Mammary epithelial cell (primary cell): ENCODE measurements at regions not wholly inside any gene's neighbourhood (a gene's known extent, or its start where the extent isn't known, plus 50 kb on each side); places are given as distances from the start of the nearest gene placed in this dataset.

ENCODE experiments used
- EZH2 ChIP-seq: IDR thresholded peaks from 2 replicates; pipeline ENCODE4 v1.6.1; 2012; ENCODE audit warnings: low read length, inconsistent platforms, borderline replicate concordance
- TF ChIP-seq, protein P1 (sequence below), 2 donors: IDR thresholded peaks in 1 of 2; conservative IDR thresholded peaks in 1 of 2; 2 replicates each; pipeline ENCODE4 v1.5.1; 2011 to 2012; ENCODE audit warnings: inconsistent platforms in 2 of 2, low read length in 2 of 2, mild to moderate bottlenecking in 2 of 2, control low read depth in 1 of 2, low read depth in 1 of 2; ENCODE audit not compliant: insufficient read depth in 1 of 2; ENCODE audit errors: extremely low read depth in 1 of 2

DNA sequence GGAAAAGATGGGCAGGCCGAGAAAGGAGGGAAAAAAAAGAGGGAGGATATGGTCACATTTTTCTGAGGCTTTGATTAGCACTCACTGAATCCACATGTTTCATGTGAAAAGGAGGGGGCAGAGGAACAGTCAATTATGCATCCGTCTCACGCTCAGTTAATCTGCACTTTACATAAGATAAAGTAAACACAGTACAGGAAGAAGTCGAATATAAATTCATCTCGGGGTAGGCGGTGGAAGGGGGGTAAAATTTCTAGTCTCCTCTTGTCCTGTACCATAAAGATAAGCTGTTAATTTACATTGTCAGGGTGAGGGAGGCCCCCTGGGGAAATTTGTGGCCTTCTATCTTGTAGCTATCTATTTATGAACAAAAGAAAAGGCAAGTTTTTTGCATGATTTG lies 73.1 kb upstream of the CES5A start:
- TF ChIP-seq EZH2, result no peak
- TF ChIP-seq, protein P1, sequence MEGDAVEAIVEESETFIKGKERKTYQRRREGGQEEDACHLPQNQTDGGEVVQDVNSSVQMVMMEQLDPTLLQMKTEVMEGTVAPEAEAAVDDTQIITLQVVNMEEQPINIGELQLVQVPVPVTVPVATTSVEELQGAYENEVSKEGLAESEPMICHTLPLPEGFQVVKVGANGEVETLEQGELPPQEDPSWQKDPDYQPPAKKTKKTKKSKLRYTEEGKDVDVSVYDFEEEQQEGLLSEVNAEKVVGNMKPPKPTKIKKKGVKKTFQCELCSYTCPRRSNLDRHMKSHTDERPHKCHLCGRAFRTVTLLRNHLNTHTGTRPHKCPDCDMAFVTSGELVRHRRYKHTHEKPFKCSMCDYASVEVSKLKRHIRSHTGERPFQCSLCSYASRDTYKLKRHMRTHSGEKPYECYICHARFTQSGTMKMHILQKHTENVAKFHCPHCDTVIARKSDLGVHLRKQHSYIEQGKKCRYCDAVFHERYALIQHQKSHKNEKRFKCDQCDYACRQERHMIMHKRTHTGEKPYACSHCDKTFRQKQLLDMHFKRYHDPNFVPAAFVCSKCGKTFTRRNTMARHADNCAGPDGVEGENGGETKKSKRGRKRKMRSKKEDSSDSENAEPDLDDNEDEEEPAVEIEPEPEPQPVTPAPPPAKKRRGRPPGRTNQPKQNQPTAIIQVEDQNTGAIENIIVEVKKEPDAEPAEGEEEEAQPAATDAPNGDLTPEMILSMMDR (conservative IDR thresholded peaks at IDR 0.05 in 1 of 2, IDR thresholded peaks at IDR 0.05 in 1 of 2; ENCODE audit: extremely low read depth in 1 of 2, insufficient read depth in 1 of 2, low read depth in 1 of 2, low read length in 2 of 2), result no peak
